HUES64 (cell line): ENCODE measurements at regions not wholly inside any gene's neighbourhood (a gene's known extent, or its start where the extent isn't known, plus 50 kb on each side); places are given as distances from the start of the nearest gene placed in this dataset.
"Not testable (repeated sequence)": the region's sequence is repeated elsewhere in the genome, so short reads cannot be mapped to it uniquely, and the experiment has no call there.

ENCODE experiments used
- H3K27ac ChIP-seq: 2 replicates; pipeline ENCODE4 v1.7.0; 2013; ENCODE audit warnings: low read depth, low read length, inconsistent platforms
- H3K27me3 ChIP-seq: 2 replicates; pipeline ENCODE4 v1.6.1; 2013; ENCODE audit warnings: mild to moderate bottlenecking, low read length; ENCODE audit not compliant: insufficient read depth
- H3K36me3 ChIP-seq: 2 replicates; pipeline ENCODE4 v1.6.1; 2013; ENCODE audit warnings: mild to moderate bottlenecking, low read length; ENCODE audit not compliant: insufficient read depth
- H3K4me1 ChIP-seq: 2 replicates; pipeline ENCODE4 v1.6.1; 2013; ENCODE audit warnings: mild to moderate bottlenecking, low read length, moderate library complexity; ENCODE audit not compliant: insufficient read depth
- H3K4me3 ChIP-seq: 2 replicates; pipeline ENCODE4 v1.5.1; 2013; ENCODE audit warnings: mild to moderate bottlenecking, low read length, moderate library complexity
- H3K9ac ChIP-seq: 2 replicates; pipeline ENCODE4 v1.6.1; 2013; ENCODE audit warnings: mild to moderate bottlenecking, low read depth, low read length
- H3K9me3 ChIP-seq: 2 replicates; pipeline ENCODE4 v1.6.1; 2013; ENCODE audit warnings: low read depth, low read length; ENCODE audit not compliant: insufficient read depth
- WGBS: fragments of 150-250, 120-280 bp; methylation state at CpG from one replicate; pipeline ENCODE4 v1.1.7; 2013; ENCODE audit warnings: missing lambda C conversion rate; 5-methylcytosine and 5-hydroxymethylcytosine counted together

DNA sequence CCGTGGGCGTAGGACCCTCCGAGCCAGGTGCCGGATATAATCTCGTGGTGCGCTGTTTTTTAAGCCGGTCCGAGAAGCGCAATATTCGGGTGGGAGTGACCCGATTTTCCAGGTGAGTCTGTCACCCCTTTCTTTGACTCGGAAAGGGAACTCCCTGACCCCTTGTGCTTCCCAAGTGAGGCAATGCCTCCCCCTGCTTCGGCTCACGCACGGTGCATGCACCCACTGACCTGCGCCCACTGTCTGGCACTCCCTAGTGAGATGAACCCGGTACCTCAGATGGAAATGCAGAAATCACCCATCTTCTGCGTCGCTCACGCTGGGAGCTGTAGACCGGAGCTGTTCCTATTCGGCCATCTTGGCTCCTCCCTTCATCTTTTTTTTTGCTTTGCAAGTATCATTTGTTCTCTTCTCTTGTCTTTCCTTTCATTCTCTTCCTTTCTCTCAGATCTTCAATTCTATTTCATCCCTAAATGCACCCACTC, 50.2 kb upstream of the CSNK1A1L start:
- WGBS = 90% methylated on average over 22 of the region's 22 CpGs
- not testable (repeated sequence) for H3K27me3 ChIP-seq, H3K27ac ChIP-seq, H3K9ac ChIP-seq, H3K4me1 ChIP-seq, H3K36me3 ChIP-seq, H3K9me3 ChIP-seq
- H3K4me3 ChIP-seq = peak overlapping the region; percentile 27; the same call in 1 of the 2 replicates
